ENCODE measurements at regions not wholly inside any gene's neighbourhood (a gene's known extent, or its start where the extent isn't known, plus 50 kb on each side); places are given as distances from the start of the nearest gene placed in this dataset.

DNA sequence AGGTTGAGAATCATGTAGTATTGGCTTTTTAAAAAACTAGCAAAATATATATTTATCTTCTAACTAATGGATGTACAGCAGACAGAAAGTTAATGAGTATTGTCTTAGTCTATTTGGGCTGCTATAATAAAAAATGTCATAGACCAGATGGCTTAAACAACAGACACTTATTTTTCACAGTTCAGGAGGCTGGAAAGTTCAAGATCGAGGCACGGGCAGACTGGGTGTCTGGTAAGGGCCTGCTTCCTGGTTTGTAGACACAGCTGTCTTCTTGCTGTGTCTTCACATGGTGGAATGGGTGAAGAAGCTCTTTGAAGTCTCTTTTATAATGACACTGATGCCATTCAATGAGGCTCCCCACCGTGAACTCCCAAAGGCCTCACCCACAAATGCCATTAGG, 70.1 kb upstream of the KRR1 start:
- no peaks in the 10 kb centered on the region for H3K36me3 ChIP-seq (replicated peaks in 1 of 2; ENCODE audit: control insufficient read depth in 1 of 2, insufficient read depth in 2 of 2, low read length in 1 of 2)
- no peak for TF ChIP-seq MXI1 (IDR thresholded peaks at IDR 0.05; ENCODE audit: low read depth, low read length)
- TF ChIP-seq FOXJ3 (CRISPR knock-in tag; IDR thresholded peaks at IDR 0.05): no peak
- peaks cover 20% of the 10 kb centered on the region for H3F3A ChIP-seq (replicated peaks; ENCODE audit: insufficient read depth)
- no peak overlapping the region for H2AFZ ChIP-seq (ENCODE audit: low read depth)
- peaks cover 0 to 14% of the 10 kb centered on the region in 2 experiments; a peak in 3 of 4 replicates for H3K4me1 ChIP-seq (ENCODE audit: control insufficient read depth in 1 of 2, insufficient read depth in 2 of 2, low read depth in 1 of 2, low read length in 1 of 2)
- no peak for DNase-seq
- ChIA-PET CTCF (interaction anchor here (1.2 kb wide), 2 partner anchors 21 to 766 kb away, joined by 4 read pairs; no protein-coding TSS in a partner anchor), POLR2A (no interaction called here)
- H3K27ac ChIP-seq (ENCODE audit: low read depth in 2 of 2, low read length in 1 of 2): no peak overlapping the region
- H3K4me3 ChIP-seq (ENCODE audit: low read depth in 2 of 2, low read length in 1 of 2): no peak overlapping the region
- no peaks in the 10 kb centered on the region for H3K27me3 ChIP-seq (ENCODE audit: insufficient read depth)
- H3K9me2 ChIP-seq: no peaks in the 10 kb centered on the region
- H4K20me1 ChIP-seq (ENCODE audit: insufficient read depth): no peaks in the 10 kb centered on the region
- no peak overlapping the region for H3K4me2 ChIP-seq
- H3K9me3 ChIP-seq: no peaks in the 10 kb centered on the region
- no peak overlapping the region for H3K9ac ChIP-seq
- no peaks in the 10 kb centered on the region for H3K79me2 ChIP-seq (ENCODE audit: insufficient read depth)
- WGBS (ENCODE audit: low lambda C conversion rate): 94% methylated on average over 3 of the region's 3 CpGs

GRCh38 chr12:75579552-75579951, 68.1 kb upstream of the KRR1 start:
- H4K20me1 ChIP-seq (ENCODE audit: insufficient read depth): no peaks in the 10 kb centered on the region
- ChIA-PET POLR2A (no interaction called here), CTCF (no interaction called here)
- H2AFZ ChIP-seq (ENCODE audit: low read depth): no peak overlapping the region
- H3K36me3 ChIP-seq (replicated peaks in 1 of 2; ENCODE audit: control insufficient read depth in 1 of 2, insufficient read depth in 2 of 2, low read length in 1 of 2): no peaks in the 10 kb centered on the region
- no peak overlapping the region for H3K9ac ChIP-seq
- H3K27ac ChIP-seq (ENCODE audit: low read depth in 2 of 2, low read length in 1 of 2): no peak overlapping the region
- TF ChIP-seq, protein P1, sequence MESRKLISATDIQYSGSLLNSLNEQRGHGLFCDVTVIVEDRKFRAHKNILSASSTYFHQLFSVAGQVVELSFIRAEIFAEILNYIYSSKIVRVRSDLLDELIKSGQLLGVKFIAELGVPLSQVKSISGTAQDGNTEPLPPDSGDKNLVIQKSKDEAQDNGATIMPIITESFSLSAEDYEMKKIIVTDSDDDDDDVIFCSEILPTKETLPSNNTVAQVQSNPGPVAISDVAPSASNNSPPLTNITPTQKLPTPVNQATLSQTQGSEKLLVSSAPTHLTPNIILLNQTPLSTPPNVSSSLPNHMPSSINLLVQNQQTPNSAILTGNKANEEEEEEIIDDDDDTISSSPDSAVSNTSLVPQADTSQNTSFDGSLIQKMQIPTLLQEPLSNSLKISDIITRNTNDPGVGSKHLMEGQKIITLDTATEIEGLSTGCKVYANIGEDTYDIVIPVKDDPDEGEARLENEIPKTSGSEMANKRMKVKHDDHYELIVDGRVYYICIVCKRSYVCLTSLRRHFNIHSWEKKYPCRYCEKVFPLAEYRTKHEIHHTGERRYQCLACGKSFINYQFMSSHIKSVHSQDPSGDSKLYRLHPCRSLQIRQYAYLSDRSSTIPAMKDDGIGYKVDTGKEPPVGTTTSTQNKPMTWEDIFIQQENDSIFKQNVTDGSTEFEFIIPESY (IDR thresholded peaks at IDR 0.05; ENCODE audit: borderline replicate concordance, low read depth): no peak
- TF ChIP-seq CTCF (IDR thresholded peaks at IDR 0.05) (no peak), TCF12 (IDR thresholded peaks at IDR 0.05) (no peak), NFIC (IDR thresholded peaks at IDR 0.05; ENCODE audit: borderline replicate concordance) (no peak), ELF1 (IDR thresholded peaks at IDR 0.05) (no peak), RCOR1 (IDR thresholded peaks at IDR 0.05; ENCODE audit: low read length) (no peak), FOXM1 (IDR thresholded peaks at IDR 0.05; ENCODE audit: low read depth) (no peak), SMC3 (IDR thresholded peaks at IDR 0.05; ENCODE audit: low read depth, low read length) (no peak), GATA2 (CRISPR knock-in tag; IDR thresholded peaks at IDR 0.05) (no peak), USF1 (IDR thresholded peaks at IDR 0.05; ENCODE audit: borderline replicate concordance, low read depth) (no peak), TEAD4 (IDR thresholded peaks at IDR 0.05; ENCODE audit: borderline replicate concordance, insufficient read depth) (no peak), YY1 (IDR thresholded peaks at IDR 0.05; ENCODE audit: low read depth) (no peak), GABPA (IDR thresholded peaks at IDR 0.05; ENCODE audit: low read depth) (no peak)
- TF ChIP-seq, protein P2, sequence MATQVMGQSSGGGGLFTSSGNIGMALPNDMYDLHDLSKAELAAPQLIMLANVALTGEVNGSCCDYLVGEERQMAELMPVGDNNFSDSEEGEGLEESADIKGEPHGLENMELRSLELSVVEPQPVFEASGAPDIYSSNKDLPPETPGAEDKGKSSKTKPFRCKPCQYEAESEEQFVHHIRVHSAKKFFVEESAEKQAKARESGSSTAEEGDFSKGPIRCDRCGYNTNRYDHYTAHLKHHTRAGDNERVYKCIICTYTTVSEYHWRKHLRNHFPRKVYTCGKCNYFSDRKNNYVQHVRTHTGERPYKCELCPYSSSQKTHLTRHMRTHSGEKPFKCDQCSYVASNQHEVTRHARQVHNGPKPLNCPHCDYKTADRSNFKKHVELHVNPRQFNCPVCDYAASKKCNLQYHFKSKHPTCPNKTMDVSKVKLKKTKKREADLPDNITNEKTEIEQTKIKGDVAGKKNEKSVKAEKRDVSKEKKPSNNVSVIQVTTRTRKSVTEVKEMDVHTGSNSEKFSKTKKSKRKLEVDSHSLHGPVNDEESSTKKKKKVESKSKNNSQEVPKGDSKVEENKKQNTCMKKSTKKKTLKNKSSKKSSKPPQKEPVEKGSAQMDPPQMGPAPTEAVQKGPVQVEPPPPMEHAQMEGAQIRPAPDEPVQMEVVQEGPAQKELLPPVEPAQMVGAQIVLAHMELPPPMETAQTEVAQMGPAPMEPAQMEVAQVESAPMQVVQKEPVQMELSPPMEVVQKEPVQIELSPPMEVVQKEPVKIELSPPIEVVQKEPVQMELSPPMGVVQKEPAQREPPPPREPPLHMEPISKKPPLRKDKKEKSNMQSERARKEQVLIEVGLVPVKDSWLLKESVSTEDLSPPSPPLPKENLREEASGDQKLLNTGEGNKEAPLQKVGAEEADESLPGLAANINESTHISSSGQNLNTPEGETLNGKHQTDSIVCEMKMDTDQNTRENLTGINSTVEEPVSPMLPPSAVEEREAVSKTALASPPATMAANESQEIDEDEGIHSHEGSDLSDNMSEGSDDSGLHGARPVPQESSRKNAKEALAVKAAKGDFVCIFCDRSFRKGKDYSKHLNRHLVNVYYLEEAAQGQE (IDR thresholded peaks at IDR 0.05; ENCODE audit: low read depth, low read length): no peak
- H3K9me2 ChIP-seq: no peaks in the 10 kb centered on the region
- no peak overlapping the region for H3K4me3 ChIP-seq (ENCODE audit: low read depth in 2 of 2, low read length in 1 of 2)
- no peaks in the 10 kb centered on the region for H3K4me1 ChIP-seq (ENCODE audit: control insufficient read depth in 1 of 2, insufficient read depth in 2 of 2, low read depth in 1 of 2, low read length in 1 of 2)
- DNase-seq: no peak
- H3K9me3 ChIP-seq: no peaks in the 10 kb centered on the region
- H3K27me3 ChIP-seq (ENCODE audit: insufficient read depth): no peaks in the 10 kb centered on the region
- H3F3A ChIP-seq (replicated peaks; ENCODE audit: insufficient read depth): peaks cover 2% of the 10 kb centered on the region
- H3K79me2 ChIP-seq (ENCODE audit: insufficient read depth): no peaks in the 10 kb centered on the region
- no peak overlapping the region for H3K4me2 ChIP-seq
- 95% methylated on average over 3 of the region's 3 CpGs for WGBS (ENCODE audit: low lambda C conversion rate)
